HS-5 (cell line): ENCODE measurements at regions not wholly inside any gene's neighbourhood (a gene's known extent, or its start where the extent isn't known, plus 50 kb on each side); places are given as distances from the start of the nearest gene placed in this dataset.
A peak's percentile ranks its signal among the peaks of the same experiment; 100 is the strongest.
"Not testable (repeated sequence)": the region's sequence is repeated elsewhere in the genome, so short reads cannot be mapped to it uniquely, and the experiment has no call there.

Source experiments
- DNase-seq: peaks from one replicate; pipeline ENCODE4 v3.0.0-alpha.2; 2012; ENCODE audit warnings: low read depth

DNA sequence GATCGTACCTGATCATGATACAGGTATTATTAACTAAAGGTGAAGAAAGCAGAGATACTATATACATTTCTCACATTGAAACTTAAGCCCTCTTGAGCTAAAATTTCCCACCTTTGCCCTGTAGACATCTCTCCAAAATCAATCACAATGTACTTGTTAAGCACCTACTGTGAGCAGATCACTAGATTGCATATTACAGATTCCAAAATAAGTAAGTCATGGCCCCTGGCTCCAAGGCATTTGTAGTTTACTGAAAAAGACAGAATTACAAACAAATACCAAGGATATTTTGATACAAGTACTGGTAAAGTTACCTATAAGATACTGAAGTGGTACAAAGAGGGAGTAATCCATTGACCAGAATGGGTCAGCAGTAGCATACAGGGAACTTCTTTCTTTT, 455.3 kb downstream of the STK39 start:
- no peak for DNase-seq

DNA sequence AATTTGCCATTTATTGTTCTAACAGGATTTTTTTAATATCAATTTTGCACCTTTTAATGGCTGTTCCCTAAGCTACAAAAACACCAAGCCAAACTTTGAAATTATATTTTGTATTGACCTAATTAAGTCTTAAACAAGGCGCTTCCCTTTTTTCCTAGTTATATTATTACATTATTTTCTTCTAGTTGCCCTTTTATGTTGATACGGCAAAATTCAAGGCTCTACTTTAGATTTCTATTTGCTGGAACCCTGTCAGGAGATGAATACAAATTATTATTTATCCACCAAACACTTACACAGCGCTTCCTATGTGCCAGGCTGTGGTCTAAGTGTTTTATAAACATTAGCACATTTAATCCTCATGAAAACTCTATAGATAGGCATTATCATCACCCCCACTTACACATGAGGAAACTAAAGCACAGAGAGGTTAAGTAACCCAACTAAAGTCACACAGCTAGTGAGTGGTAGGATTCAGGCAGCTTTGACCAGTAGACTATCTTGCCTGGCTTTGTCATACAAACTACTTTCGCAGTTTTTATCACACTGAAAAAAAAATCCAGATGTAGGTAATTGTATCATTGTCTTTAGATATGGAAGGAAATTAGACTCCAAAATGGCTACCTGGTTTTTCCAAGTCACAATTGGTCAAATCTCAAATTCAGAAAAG, 456.5 kb downstream of the STK39 start:
- DNase-seq, result no peak

DNA sequence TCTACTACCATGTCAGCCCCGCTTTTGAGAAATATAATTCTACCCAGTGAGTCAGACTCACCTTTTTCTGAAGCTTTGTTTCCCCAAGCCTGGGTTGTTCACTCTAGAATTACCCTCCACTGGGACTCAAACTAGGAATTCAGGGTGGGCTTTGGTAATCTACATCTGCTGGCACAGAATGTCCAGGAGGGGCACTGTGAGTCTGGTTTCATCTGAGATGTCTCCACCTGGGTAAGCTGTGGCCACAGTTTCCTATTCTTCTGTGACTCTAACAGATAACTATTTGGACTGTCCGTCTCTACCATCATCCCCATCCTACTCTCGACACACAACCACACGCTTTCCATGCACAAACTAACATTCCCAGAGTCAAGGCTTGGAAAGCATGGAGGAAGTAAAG, 457.2 kb downstream of the STK39 start:
- no peak for DNase-seq

DNA sequence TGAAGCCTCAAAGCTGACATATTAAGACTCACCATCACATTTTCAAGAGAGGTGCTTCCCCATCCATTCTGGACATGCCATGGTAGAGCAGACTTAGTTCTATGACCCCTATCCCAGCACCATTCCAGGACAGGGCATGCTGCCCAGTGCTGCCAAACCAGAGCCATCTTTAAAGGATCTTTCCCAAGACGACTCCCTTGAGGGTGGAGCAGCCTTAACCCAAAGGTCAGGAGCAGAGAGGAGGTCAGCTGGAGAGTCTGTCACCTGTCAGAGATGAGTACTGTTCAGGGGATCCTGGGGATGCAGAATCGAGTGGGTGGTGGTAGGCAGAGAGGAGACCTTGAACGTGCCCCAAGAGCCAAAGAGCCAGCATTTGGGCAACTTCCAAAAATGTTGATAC, 459.8 kb downstream of the STK39 start:
- no peak for DNase-seq

DNA sequence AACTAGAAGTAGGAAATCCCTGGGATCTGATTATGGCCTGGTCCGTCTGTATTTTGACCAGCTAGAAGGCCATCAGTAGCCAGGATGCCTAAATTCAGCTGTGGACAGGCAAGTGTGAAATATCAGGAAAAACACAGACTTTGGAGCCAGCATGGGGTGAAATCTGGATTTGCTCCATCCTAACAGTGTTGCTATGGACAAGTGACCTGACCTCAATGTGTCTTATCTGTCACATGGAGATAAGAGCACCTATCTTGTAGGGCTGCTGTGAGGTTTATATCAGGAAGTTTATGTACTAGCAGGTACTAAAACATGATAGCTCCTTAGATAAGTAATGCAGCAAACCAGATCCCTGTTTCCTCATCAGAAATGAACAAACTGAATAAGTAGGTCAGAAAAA, 460.4 kb downstream of the STK39 start:
- DNase-seq, result no peak

DNA sequence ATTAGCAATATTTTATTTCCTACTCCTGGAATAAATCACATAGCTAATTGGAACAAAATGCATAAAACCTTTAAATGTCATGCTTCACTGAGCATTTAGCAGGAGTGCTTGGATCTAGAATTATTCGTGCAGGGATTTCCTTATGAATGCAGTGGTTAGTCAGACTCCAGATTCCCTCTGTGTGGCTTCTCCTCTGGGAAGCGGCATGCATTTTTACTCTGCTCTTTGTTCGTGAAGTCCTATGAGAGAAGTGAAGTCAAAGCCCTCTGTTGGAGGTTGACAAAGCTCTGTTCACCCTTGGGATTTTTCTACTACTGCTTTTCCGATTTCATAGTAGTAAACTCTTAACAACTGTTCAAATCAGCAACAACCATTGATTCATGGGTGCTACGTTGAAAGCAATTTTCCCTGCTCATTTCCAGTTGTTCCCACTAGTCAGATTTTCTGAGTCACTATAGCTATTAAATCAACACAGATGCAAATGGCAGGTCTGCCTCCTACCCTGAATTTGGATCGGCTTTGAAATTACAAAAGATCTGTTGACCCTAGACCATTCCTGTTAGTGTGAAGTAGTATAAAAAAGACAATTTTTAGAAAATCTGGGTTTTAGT, 461.7 kb downstream of the STK39 start:
- DNase-seq, result no peak

DNA sequence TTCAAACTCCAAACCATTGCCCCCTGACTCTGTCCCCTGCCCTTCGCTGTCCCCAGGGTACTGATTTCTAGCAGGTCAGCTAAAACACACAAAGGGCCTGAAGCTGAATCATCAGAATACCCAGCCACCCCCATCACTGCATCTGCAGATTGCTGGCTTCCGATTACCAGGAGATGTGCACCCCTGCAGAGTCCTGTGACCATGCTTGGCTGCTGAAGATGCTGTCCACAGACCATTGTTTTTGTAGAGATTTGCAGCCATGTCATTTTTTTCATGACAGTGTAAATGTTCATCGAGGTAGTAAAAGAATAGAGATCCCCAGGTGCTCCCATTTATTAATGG, 463.3 kb downstream of the STK39 start:
- DNase-seq, result no peak

DNA sequence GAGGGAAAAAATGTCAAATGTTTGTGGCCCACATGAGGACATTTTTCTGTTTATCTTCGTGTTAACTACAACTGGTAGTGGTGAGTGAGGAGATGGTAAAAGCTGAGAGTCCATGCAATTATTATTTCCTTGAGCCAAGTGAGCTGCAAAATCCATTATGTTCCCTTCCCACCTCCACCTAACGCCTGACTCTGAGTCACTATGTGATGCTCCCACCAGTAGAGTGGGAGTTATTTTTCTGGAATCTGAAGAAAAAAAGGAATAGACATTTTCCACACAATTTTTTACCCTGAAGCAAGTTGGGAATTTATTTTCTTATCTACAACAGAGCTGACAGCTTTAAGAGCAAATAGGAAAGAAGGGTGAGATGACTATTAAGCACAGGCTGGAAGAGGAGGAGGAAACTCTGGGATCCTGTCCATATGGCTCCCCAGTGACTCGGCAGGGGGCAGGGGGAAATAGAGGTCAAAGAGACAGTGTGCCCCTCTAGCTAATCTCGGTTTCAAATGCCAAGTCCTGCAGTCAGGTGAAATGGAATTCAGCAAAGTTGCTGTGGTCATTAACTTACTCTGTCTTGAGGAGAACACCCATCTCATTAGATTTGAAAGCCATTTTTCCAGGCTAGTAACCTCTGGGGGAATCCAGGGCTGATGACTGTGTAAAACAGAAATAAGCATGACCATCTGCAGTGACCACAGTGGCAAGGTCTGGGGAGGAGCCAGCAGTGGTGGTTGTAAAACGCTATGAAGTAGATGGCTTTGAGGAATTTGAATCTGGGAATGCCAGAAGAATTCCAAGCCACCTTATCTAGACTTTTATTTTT, 463.9 kb downstream of the STK39 start:
- peak; percentile 18 for DNase-seq

DNA sequence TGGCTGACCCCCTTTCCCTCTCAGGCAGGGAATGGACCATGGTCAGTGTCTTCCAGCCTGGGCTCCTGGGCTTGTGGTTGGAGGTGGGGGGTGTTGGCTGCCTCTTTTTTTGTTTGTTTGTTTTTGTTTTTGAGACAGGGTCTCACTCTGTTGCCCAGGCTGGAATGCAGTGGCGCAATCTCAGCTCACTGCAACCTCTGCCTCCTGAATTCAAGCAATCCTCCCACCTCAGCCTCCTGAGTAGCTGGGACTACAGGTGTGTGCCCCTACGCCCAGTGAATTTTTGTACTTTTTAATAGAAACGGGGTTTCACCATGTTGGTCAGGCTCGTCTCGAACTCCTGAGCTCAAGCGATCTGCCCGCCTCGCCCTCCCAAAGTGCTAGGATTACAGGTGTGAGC, 465.8 kb downstream of the STK39 start:
- not testable (repeated sequence) for DNase-seq

DNA sequence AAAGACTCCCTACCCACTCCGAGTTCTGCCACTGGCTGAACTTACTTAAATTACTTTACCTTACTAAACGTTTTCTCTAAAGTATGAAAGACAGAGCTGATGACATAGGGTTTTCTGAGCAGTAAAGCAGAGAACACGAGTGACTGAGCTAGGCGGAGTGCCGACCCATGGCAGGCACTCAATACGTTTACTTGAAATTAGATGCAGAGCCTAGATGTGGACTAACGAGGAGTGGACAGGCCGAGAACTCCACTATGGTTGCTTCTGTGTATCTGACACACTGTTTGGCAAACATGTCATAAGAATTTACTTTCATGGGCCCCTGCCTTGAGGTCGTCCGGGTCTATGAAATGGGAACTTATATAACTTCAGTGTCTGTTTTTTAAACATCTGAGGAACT, 471.0 kb downstream of the STK39 start:
- no peak for DNase-seq

DNA sequence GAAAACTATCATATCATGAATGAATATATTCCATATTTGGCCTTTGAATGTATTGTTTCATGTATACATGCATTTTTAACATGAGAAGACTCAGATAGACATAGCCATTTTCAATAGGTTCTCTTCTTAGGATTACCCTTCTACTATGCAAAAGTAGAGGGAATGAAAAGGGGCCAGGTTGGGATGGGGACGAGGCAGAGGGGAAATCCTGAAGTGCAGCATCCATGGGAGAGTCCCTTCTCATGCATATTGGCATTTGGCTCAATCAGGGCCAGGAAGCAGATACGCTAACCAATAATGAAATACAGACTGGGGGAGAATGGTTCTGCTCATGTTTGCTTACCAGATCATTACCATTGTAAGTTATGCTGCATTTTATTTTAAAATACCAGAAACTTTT, 475.8 kb downstream of the STK39 start:
- no peak for DNase-seq

DNA sequence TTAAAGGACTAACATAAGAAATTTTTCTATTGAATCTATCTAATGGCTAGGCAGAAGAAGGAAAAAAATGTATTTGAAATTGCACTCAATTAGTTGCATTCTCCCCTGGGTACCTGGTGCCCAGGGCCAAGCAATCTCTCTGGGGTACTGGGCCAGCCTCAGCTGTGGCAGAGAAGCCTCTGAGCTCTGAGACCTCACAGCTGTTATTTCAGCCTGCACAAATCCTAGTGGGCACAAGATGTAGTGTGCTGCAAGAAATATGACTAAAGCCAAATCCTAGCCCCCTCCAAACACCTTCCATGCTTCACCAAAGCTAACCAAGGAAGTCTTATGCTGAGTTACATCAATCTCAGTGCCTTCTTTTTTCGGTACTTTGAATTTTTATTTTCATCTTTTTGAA, 478.4 kb downstream of the STK39 start:
- no peak for DNase-seq

DNA sequence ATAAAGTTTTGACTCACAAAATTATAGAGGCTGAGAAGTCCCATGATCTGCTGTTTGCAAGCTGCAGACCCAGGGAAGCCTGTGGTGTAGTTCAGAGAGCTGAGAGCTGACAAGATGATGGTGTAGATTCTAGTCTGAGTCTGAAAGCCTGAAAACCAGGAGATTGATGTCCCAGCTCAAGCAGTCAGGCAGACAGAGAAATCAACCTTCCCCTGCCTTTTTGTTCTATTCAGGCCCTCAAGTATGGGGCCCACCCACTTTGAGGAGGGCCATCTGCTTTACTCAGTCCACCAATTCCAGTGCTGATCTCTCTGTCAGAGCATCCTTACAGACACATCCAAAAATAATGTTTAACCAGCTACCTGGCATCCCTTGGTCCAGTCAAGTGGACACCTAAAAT, 479.6 kb downstream of the STK39 start:
- DNase-seq, result no peak

DNA sequence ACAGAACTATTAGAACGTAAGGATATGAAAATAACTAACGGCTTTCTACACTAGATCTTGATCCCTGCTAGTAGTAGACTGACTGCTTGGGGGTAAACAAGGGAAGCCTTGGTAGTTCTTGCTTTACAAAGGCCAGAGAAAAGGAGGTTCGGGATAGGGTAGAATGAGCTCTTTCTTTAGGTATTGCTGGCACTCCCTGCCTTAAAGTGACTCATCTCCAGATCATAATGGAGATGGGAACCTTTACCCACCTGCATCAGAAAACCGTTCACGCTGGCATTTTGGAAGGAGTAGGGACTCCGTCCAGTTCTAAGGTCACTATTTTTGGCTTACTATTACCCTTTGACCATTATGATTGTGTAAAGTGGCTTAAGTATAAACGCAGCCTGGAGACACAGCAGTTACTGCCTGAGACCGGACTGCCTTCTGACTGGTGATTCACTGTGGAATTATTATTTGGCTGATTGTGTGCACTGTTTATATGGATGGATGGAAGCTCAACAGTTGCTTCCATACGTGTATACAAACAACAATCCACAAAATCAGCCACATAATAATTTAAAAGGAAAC, 482.5 kb downstream of the STK39 start:
- no peak for DNase-seq

DNA sequence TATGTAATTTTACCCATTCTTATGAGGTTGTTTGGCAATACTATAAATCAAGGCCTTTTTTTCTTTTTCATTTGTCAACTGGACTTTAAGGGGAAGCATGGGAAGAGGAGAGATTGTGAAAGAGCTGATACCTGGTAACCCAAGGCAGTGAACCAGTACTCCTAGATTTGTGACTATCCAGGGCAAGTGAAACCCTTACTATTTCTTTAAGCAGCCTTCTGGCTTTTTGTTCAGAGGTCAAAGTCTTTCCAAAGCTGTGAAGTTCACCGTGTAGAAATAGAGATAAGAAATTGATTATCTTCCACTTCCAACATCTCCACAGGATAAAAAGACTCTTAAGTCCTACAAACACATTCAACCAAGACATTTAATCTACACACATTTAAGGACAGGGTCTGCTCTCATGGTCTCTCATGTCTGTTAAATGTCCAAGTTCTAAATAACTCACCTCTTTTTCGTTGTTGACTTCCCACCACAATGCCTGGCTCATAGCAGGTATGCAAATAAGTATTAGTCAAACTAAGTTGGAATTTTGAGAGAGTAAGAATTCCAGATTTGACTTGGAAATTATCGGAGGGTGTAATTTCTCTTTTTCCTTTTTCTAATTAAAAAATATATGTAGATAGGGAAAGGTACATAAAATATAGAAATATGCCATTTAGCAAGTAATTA, 485.8 kb downstream of the STK39 start:
- no peak for DNase-seq

DNA sequence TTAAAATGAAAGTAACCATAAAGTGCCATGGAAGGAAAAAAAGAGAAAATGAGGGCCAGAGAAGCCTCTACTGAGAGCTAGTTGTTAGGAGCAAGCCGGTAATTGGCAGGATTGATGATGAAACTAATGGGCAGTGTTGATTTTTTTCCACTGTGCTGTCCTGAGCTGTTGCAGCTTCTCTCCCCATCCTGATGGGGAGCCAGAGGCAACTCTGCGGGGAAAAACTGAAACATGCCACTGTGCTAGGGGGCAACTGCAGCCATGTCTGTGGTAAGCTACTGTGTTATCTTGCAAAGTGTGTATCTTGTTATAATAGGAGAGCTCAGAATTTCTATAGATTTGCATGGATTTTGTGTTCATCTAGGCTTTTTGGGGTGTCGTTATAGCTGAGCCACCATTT, 487.9 kb downstream of the STK39 start:
- DNase-seq, result no peak

DNA sequence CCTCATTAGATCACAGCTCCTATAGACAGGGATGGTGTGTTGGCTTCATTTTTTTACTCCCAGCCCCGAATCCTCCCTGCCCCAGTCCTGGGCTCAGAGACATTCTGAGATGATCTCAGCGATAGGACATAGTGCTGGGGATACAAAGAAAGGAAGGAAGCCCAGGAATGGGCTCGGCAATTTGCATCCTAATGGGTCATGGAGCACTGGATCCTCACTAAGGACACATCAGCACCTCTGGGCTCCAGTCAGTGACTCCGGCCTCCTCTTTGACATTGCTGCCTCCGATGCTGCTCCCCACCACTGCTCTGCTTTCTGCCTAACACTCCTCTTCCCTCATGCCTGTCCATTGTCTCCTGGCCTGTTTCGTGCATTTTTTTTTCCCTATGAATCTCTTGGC, 489.1 kb downstream of the STK39 start:
- DNase-seq, result no peak

DNA sequence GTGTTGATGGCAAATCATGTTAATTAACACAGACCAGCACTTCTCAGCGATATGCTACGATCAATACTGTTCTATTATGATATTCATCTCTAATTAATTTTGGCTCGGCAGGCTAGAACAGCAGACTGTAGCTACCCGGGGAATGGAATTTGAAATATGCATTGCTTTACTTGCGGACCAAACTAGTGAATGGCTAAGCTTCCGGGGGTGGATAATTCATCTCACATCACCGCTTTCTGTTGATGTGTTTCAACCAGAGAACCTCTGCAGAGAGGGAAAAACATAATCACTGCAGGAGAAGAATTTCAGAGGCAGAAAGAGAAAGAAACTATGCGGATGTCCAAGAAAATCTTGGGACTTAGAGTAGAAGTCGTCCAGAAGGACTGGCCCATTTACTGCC, 490.9 kb downstream of the STK39 start:
- no peak for DNase-seq

DNA sequence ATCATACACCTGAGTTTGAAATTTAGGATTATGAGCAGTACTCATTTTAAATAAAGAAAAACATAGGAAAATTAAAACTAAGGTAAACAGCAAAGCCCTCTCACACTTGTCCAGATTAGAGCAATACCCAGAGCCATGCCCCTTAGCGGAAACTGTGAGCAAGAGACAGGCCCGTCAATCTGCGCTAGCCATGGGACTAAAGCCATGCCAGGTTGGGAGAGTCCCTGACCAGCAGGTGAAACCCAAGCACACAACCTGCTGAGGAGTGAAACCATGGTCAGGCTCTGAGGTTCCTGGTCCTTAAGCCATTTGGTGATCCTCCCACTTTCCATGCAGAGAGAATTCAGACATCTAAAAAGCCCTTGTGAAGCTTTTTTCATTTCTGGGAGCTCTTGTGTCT, 494.3 kb downstream of the STK39 start:
- no peak for DNase-seq

DNA sequence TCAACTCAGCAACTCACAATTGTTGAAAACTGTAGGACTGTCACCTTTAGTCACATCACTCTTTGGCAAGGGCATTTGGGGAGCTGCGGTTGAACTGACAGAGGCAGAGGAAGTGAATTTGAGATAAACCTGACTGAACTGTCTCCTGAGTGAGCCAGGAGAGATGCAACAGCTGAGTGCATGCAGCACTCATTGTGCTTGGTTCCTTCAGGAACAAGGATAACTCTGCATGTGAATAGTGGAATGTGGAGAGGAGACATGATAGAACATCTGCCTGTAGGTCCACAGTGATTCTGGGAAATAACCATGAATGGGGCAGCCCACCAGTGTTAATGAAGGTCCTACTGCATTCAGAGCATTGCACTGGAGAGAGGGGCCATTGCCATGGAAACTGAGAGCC, 494.7 kb downstream of the STK39 start:
- DNase-seq, result no peak

DNA sequence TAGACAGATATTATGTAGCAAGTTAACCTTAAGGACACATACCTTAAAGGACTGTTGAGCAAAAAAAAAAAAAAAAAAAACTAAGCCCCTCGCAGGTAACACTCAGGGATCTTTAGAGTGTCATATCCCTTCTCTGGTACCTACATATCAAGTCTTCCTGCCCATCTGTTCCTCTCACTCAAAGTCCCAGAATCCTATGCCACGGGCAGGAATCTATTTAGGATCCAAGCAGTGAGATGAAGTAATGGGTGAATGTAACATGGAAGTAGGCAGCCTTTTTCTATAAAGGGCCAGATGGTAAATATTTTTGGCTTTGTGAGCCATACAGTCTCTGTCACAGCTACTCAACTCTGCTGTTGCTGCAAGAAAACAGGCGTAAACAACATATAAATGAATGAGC, 496.7 kb downstream of the STK39 start:
- no peak for DNase-seq

DNA sequence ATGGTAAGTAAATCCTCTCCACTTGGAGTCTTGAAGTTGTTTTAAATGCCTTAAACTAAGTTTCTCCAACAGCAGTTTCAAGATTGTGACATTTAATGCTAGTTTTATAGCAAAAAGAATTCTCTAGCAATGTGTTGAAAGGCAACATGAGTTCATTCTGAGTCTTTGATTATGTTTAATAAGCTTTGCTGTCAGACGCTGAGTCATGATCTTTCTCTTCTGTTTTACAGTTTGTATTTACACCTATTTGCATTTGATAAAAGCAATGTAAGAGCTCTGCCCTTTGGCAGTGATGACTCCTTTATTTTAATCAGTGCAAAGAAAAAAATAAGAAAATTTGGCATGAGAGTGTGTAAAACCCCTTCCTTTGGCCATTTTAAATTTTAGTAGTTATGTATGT, 497.7 kb downstream of the STK39 start:
- no peak for DNase-seq

DNA sequence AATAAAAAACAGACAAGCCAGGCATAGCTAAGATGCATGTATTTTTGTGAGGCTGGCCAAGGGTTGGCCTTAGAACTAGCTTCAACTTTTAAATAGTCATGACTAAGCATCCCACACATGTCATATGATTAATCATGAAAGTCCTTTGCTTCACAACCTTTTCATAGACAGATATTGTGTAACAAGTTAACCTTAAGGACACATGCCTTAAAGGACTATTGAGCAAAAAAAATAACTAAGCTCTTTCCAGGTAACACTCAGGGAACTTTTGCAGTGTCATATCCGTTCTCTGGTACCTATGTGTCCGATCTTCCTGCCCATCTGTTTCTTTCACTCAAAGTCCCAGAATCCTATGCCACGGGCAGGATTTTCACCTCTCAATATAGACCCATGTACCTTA, 498.4 kb downstream of the STK39 start:
- no peak for DNase-seq
